Panc1 (cell line): ENCODE measurements at regions not wholly inside any gene's neighbourhood (a gene's known extent, or its start where the extent isn't known, plus 50 kb on each side); places are given as distances from the start of the nearest gene placed in this dataset.

Experiments
- ATAC-seq: fragments of 200-7000 bp; cut with Tn5 transposase; 2 replicates; pipeline ENCODE4 v1.9.1; 2020; ENCODE audit warnings: mild to moderate bottlenecking, moderate library complexity
- BruUV-seq: library from RNA; stranded (reverse); fragments of 400-500 nt; replicated peaks from 2 replicates; lab custom pipeline; 2021; lab: Mats Ljungman, UMichigan
- CTCF ChIA-PET: fragments of 300-600 bp; sonication (Branson Sonifier 250); formaldehyde crosslinking; loops from one replicate; lab custom pipeline; 2022; ENCODE audit warnings: antibody characterized with exemption; lab: Charles Lee
- POLR2A ChIA-PET: fragments of 300-600 bp; sonication (Branson Sonifier 250); formaldehyde crosslinking; loops from one replicate; lab custom pipeline; 2022; ENCODE audit warnings: antibody characterized with exemption; lab: Charles Lee
- DNase-seq: peaks from one replicate; pipeline ENCODE4 v3.0.0-alpha.2; 2010; ENCODE audit warnings: low read depth, low spot score
- H3K27ac ChIP-seq: 2 replicates; pipeline ENCODE4 v1.5.1; 2011; ENCODE audit warnings: mild to moderate bottlenecking, low read length, inconsistent platforms
- H3K27me3 ChIP-seq: fragments of 200-500 bp; sonication (Bioruptor generic); 2 replicates; pipeline ENCODE4 v1.6.0; 2014; ENCODE audit warnings: low read length, inconsistent platforms; ENCODE audit not compliant: control insufficient read depth, insufficient read depth
- H3K36me3 ChIP-seq: fragments of 200-500 bp; sonication (Bioruptor generic); 2 replicates; pipeline ENCODE4 v1.5.1; 2014; ENCODE audit warnings: inconsistent platforms, mild to moderate bottlenecking, low read length, moderate library complexity; ENCODE audit not compliant: control insufficient read depth, insufficient read depth
- H3K4me1 ChIP-seq: 2 replicates; pipeline ENCODE4 v1.5.1; 2011; ENCODE audit warnings: inconsistent platforms, mild to moderate bottlenecking, low read length, moderate library complexity; ENCODE audit not compliant: control insufficient read depth, insufficient read depth
- H3K4me3 ChIP-seq, 2 experiments: 2 replicates each; pipeline ENCODE4 v1.5.1; 2011 to 2012; ENCODE audit warnings: low read depth in 2 of 2, low read length in 2 of 2, mild to moderate bottlenecking in 2 of 2, inconsistent platforms in 1 of 2, moderate library complexity in 1 of 2
- H3K9me3 ChIP-seq: fragments of 200-500 bp; sonication (Bioruptor generic); 2 replicates; pipeline ENCODE4 v1.5.1; 2014; ENCODE audit warnings: low read depth, mild to moderate bottlenecking, inconsistent platforms, low read length, moderate library complexity; ENCODE audit not compliant: control insufficient read depth, insufficient read depth
- CTCF ChIP-seq: fragments of 450-650 bp; IDR thresholded peaks from 2 replicates; pipeline ENCODE4 v1.5.1; 2017; ENCODE audit warnings: mild to moderate bottlenecking
- POLR2AphosphoS5 ChIP-seq: IDR thresholded peaks from 2 replicates; pipeline ENCODE4 v1.6.1; 2012; ENCODE audit warnings: mild to moderate bottlenecking, low read depth, low read length, moderate library complexity
- SIN3A ChIP-seq: IDR thresholded peaks from 2 replicates; pipeline ENCODE4 v1.6.1; 2012; ENCODE audit warnings: low read depth, mild to moderate bottlenecking, low read length, moderate library complexity, borderline replicate concordance; ENCODE audit not compliant: insufficient read depth
- TCF7L2 ChIP-seq: IDR thresholded peaks from 2 replicates; pipeline ENCODE4 v1.6.1; 2011; ENCODE audit warnings: mild to moderate bottlenecking, low read depth, low read length, inconsistent platforms
- in situ Hi-C: cut with HindIII; loops from 2 replicates; pipeline ENCODE4 v1.10.0; 2016; ENCODE audit warnings: low sequenced_read_pairs, low pct_unique_long_range_greater_than_20kb
- intact Hi-C: fragments of 100-400 bp; cut with micrococcal nuclease; formaldehyde crosslinking; loops from one replicate; pipeline ENCODE4 v1.10.0; 2022; ENCODE audit not compliant: unreplicated experiment
- TF ChIP-seq, protein P1 (sequence below), 2 experiments: IDR thresholded peaks; 2 replicates each; pipeline ENCODE4 v1.6.1; 2011 to 2012; ENCODE audit warnings: low read depth in 2 of 2, control low read depth in 1 of 2, low read length in 1 of 2, mild to moderate bottlenecking in 1 of 2, moderate library complexity in 1 of 2; ENCODE audit not compliant: insufficient read depth in 1 of 2

GRCh38 chr1:196142111-196142640, 466.1 kb downstream of the KCNT2 start:
- ATAC-seq (no peak), DNase-seq (no peak)
- no peak for TF ChIP-seq SIN3A
- TF ChIP-seq TCF7L2: no peak
- TF ChIP-seq, protein P1, sequence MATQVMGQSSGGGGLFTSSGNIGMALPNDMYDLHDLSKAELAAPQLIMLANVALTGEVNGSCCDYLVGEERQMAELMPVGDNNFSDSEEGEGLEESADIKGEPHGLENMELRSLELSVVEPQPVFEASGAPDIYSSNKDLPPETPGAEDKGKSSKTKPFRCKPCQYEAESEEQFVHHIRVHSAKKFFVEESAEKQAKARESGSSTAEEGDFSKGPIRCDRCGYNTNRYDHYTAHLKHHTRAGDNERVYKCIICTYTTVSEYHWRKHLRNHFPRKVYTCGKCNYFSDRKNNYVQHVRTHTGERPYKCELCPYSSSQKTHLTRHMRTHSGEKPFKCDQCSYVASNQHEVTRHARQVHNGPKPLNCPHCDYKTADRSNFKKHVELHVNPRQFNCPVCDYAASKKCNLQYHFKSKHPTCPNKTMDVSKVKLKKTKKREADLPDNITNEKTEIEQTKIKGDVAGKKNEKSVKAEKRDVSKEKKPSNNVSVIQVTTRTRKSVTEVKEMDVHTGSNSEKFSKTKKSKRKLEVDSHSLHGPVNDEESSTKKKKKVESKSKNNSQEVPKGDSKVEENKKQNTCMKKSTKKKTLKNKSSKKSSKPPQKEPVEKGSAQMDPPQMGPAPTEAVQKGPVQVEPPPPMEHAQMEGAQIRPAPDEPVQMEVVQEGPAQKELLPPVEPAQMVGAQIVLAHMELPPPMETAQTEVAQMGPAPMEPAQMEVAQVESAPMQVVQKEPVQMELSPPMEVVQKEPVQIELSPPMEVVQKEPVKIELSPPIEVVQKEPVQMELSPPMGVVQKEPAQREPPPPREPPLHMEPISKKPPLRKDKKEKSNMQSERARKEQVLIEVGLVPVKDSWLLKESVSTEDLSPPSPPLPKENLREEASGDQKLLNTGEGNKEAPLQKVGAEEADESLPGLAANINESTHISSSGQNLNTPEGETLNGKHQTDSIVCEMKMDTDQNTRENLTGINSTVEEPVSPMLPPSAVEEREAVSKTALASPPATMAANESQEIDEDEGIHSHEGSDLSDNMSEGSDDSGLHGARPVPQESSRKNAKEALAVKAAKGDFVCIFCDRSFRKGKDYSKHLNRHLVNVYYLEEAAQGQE (IDR thresholded peaks at IDR 0.05; ENCODE audit: insufficient read depth in 1 of 2, low read depth in 2 of 2, low read length in 1 of 2): no peak
- TF ChIP-seq CTCF: no peak
- TF ChIP-seq POLR2AphosphoS5: no peak
- Histone ChIP-seq H3K4me3 (no peak overlapping the region), H3K27ac (no peak overlapping the region), H3K27me3 (no peaks in the 10 kb centered on the region), H3K4me1 (no peaks in the 10 kb centered on the region), H3K9me3 (no peaks in the 10 kb centered on the region), H3K36me3 (no peaks in the 10 kb centered on the region)
- ChIA-PET CTCF (interaction anchor here (0.5 kb wide), 1 partner anchor 772 kb away, joined by 3 read pairs; no protein-coding TSS in a partner anchor), POLR2A (no interaction called here)
- in situ Hi-C loops (no loop called here), intact Hi-C loops (no loop called here)
- no TSS peak for BruUV-seq

GRCh38 chr1:196136396-196136795, 471.8 kb downstream of the KCNT2 start:
- in situ Hi-C loops: no loop called here
- ChIA-PET POLR2A (no interaction called here), CTCF (no interaction called here)
- Histone ChIP-seq H3K27me3 (no peaks in the 10 kb centered on the region), H3K4me1 (no peaks in the 10 kb centered on the region), H3K36me3 (no peaks in the 10 kb centered on the region), H3K27ac (no peak overlapping the region), H3K9me3 (no peaks in the 10 kb centered on the region), H3K4me3 (no peak overlapping the region)
- no peak for TF ChIP-seq CTCF
- no peak for TF ChIP-seq SIN3A
- no peak for TF ChIP-seq TCF7L2
- TF ChIP-seq POLR2AphosphoS5: no peak
- TF ChIP-seq, protein P1 (IDR thresholded peaks at IDR 0.05; ENCODE audit: insufficient read depth in 1 of 2, low read depth in 2 of 2, low read length in 1 of 2): no peak
- BruUV-seq: no TSS peak
- intact Hi-C loops: no loop called here
- DNase-seq: no peak
- ATAC-seq: no peak
